Stimulated activated naive CD4-positive, alpha-beta T cell treated with Interleukin-2 at 50 U/mL for 16 hours (primary cell): ENCODE measurements at regions not wholly inside any gene's neighbourhood (a gene's known extent, or its start where the extent isn't known, plus 50 kb on each side); places are given as distances from the start of the nearest gene placed in this dataset.
"Not testable (repeated sequence)": the region's sequence is repeated elsewhere in the genome, so short reads cannot be mapped to it uniquely, and the experiment has no call there.

Experiments
- DNase-seq: peaks from one replicate; lab custom pipeline; 2025; lab: John Stamatoyannopoulos, UW

- DNase-seq: no peak
These were observed 868.6 kb downstream of the TBL1XR1 start for GRCh38 chr3:176328666-176329065.

GRCh38 chr3:176328198-176328597 is 869.1 kb downstream of the TBL1XR1 start:
- no peak for DNase-seq

- not testable (repeated sequence) for DNase-seq
These were observed 870.3 kb downstream of the TBL1XR1 start for GRCh38 chr3:176326894-176327490.

GRCh38 chr3:176321532-176321931 is 875.8 kb downstream of the TBL1XR1 start:
- not testable (repeated sequence) for DNase-seq

GRCh38 chr3:176321099-176321498 is 876.2 kb downstream of the TBL1XR1 start:
- DNase-seq: no peak

- no peak for DNase-seq
These were observed 883.9 kb downstream of the TBL1XR1 start for GRCh38 chr3:176313426-176313825.

- DNase-seq: no peak
These were observed 886.6 kb downstream of the TBL1XR1 start for GRCh38 chr3:176310641-176311040.

- DNase-seq: no peak
These were observed 895.0 kb downstream of the TBL1XR1 start for GRCh38 chr3:176302271-176302670.

GRCh38 chr3:176296066-176296597 is 901.1 kb downstream of the TBL1XR1 start:
- DNase-seq: no peak

GRCh38 chr3:176293276-176293675 is 904.0 kb downstream of the TBL1XR1 start:
- no peak for DNase-seq

- DNase-seq: no peak
These were observed 910.7 kb downstream of the TBL1XR1 start for GRCh38 chr3:176286476-176287085.

GRCh38 chr3:176275538-176275937 is 921.7 kb downstream of the TBL1XR1 start:
- no peak for DNase-seq

- DNase-seq: no peak
These were observed 922.2 kb downstream of the TBL1XR1 start for GRCh38 chr3:176275113-176275512.

- DNase-seq: no peak
These were observed 923.1 kb downstream of the TBL1XR1 start for GRCh38 chr3:176274161-176274560.

- no peak for DNase-seq
These were observed 935.2 kb downstream of the TBL1XR1 start for GRCh38 chr3:176262071-176262470.

GRCh38 chr3:176247191-176247590 is 950.1 kb downstream of the TBL1XR1 start:
- no peak for DNase-seq

- no peak for DNase-seq
These were observed 977.3 kb downstream of the TBL1XR1 start for GRCh38 chr3:176219970-176220369.

GRCh38 chr3:176214758-176215157 is 982.5 kb downstream of the TBL1XR1 start:
- no peak for DNase-seq

GRCh38 chr3:176213314-176213713 is 984.0 kb downstream of the TBL1XR1 start:
- DNase-seq: not testable (repeated sequence)

- DNase-seq: no peak
These were observed 988.4 kb downstream of the TBL1XR1 start for GRCh38 chr3:176208915-176209314.

GRCh38 chr3:176208283-176208682 is 989.0 kb downstream of the TBL1XR1 start:
- DNase-seq: no peak

GRCh38 chr3:176206809-176207208 is 990.5 kb downstream of the TBL1XR1 start:
- no peak for DNase-seq

- no peak for DNase-seq
These were observed 994.6 kb downstream of the TBL1XR1 start for GRCh38 chr3:176202652-176203051.
